ENCODE measurements at regions not wholly inside any gene's neighbourhood (a gene's known extent, or its start where the extent isn't known, plus 50 kb on each side); places are given as distances from the start of the nearest gene placed in this dataset.
"Not testable (repeated sequence)": the region's sequence is repeated elsewhere in the genome, so short reads cannot be mapped to it uniquely, and the experiment has no call there.

DNA sequence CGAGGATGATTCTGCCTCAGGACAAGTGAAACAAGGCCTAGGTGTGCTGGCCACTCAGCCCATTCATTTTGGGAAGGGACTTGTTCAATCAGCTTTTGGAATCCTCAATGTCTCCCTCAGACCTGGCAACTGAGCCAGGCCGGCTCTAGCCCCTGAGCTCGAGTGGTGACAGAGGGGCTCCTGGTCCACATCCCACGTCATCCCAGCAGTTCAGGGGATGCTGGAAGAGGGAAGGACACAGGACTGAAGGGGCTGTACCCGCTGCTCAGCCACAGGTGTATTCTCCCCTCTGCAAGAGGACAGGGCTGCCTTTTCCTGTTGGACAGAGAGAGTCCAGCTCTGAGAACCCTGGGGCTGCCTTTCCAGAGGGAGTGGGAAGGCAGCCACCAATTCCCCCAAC, 244.6 kb upstream of the SFSWAP start:
- DNase-seq (no peak), ATAC-seq (no peak)
- H3K27me3 Mint-ChIP-seq = peaks cover 7% of the 10 kb centered on the region
- H3K36me3 Mint-ChIP-seq (ENCODE audit: low read depth) = no peaks in the 10 kb centered on the region
- H3K27ac Mint-ChIP-seq = no peak overlapping the region
- H3K4me3 Mint-ChIP-seq = no peak overlapping the region
- H3K9me3 Mint-ChIP-seq = no peaks in the 10 kb centered on the region
- H3K4me1 Mint-ChIP-seq = no peaks in the 10 kb centered on the region

DNA sequence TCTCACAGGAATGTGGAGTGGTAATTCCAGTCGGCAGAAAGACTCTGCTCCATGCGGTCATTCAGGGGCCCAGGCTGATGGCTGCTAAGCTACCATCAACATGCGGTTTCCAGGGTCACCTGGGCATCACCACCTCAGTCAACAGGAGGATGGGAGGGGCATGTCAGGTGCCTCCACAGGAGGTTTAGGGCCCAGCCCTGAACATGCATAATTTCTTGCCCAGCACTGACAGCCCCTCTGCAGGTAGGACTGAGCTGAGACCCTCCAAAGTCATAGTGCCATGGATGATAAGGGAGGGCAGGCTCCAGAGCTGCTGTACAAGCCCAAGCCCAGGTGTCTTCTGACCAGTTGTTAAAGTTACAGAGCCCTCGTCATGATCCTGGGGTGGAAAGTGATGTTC, 244.0 kb upstream of the SFSWAP start:
- Mint-ChIP-seq H3K27me3 (peaks cover 7% of the 10 kb centered on the region), H3K27ac (no peak overlapping the region), H3K4me1 (no peaks in the 10 kb centered on the region), H3K36me3 (ENCODE audit: low read depth) (no peaks in the 10 kb centered on the region), H3K9me3 (no peaks in the 10 kb centered on the region), H3K4me3 (no peak overlapping the region)
- ATAC-seq = no peak
- DNase-seq = no peak

GRCh38 chr12:131468206-131468605, 242.7 kb upstream of the SFSWAP start:
- H3K9me3 Mint-ChIP-seq = no peaks in the 10 kb centered on the region
- no peaks in the 10 kb centered on the region for H3K36me3 Mint-ChIP-seq (ENCODE audit: low read depth)
- peaks cover 5% of the 10 kb centered on the region for H3K27me3 Mint-ChIP-seq
- H3K4me1 Mint-ChIP-seq = no peaks in the 10 kb centered on the region
- no peak overlapping the region for H3K27ac Mint-ChIP-seq
- DNase-seq = no peak
- H3K4me3 Mint-ChIP-seq = no peak overlapping the region
- ATAC-seq = no peak

GRCh38 chr12:131469945-131470344, 240.9 kb upstream of the SFSWAP start:
- not testable (repeated sequence) for H3K36me3 Mint-ChIP-seq (ENCODE audit: low read depth); ATAC-seq; H3K27me3 Mint-ChIP-seq; H3K27ac Mint-ChIP-seq; H3K4me3 Mint-ChIP-seq; H3K4me1 Mint-ChIP-seq; DNase-seq; H3K9me3 Mint-ChIP-seq

- Mint-ChIP-seq H3K27ac (no peak overlapping the region), H3K36me3 (ENCODE audit: low read depth) (no peaks in the 10 kb centered on the region), H3K4me3 (no peak overlapping the region), H3K4me1 (no peaks in the 10 kb centered on the region), H3K27me3 (peaks cover 5% of the 10 kb centered on the region), H3K9me3 (no peaks in the 10 kb centered on the region)
- ATAC-seq (no peak), DNase-seq (no peak)
Observed at GRCh38 chr12:131471271-131471905, 239.5 kb upstream of the SFSWAP start.

DNA sequence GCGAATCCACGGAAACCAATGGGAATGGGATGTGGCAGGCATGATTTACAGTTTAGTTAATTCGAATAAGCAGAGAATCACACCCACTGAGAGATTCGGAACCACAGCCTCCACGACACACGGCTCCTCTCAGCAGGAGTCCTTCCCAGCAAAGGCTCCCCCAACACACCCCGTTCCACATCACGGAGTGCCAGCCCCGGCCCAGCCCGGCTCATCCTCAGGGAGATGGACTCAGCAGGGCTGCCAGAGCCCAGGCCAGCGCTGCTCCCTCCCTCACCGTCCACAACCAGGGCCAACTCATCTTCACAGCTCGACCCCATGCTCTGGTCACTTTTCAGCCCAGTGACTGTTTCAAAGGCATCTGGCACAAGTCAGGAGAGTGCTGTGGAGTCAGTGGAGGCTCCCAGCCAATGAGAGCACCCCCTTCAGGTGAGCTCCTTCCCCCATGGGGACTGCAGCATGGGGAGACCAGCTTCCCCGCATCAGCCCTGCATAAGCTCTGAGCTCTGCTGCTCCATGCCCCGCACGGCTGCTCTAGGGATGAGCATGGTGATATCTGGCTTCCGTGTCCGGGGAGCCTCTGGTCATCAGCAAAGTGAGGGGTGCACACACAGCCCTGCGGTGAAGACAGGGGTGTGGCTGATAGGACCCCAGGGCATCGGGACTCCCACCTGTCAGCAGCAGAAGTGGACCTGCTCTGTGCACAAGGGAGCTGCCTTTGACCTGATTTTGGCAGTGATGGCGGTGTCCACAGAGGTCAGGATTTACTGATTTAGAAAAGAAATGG, 238.8 kb upstream of the SFSWAP start:
- H3K27me3 Mint-ChIP-seq = peaks cover 3% of the 10 kb centered on the region
- no peak overlapping the region for H3K4me3 Mint-ChIP-seq
- no peak overlapping the region for H3K27ac Mint-ChIP-seq
- ATAC-seq = no peak
- H3K36me3 Mint-ChIP-seq (ENCODE audit: low read depth) = no peaks in the 10 kb centered on the region
- no peak for DNase-seq
- H3K9me3 Mint-ChIP-seq = no peaks in the 10 kb centered on the region
- H3K4me1 Mint-ChIP-seq = no peaks in the 10 kb centered on the region

DNA sequence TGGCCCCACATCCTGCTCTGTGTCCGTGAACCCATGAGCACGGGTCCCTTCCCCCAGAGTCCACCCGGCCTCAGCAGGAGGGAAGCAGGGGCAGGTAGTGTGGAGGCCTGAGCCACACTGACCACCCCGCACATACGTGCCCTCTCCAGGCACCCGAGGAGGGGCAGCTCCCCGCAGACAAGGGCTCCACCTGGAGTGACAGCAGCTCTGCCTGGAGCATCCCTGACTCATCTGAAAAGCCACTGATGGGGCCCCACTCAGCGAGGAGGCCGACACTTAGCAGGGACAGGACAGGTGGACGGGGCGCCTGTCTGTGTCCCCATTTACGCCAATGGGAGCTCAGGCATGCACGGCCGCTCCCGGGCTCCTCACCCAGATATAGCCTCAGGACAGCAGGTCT, 237.6 kb upstream of the SFSWAP start:
- Mint-ChIP-seq H3K36me3 (ENCODE audit: low read depth) (no peaks in the 10 kb centered on the region), H3K4me3 (no peak overlapping the region), H3K4me1 (no peaks in the 10 kb centered on the region), H3K9me3 (no peaks in the 10 kb centered on the region), H3K27ac (no peak overlapping the region), H3K27me3 (peaks cover 3% of the 10 kb centered on the region)
- ATAC-seq = no peak
- DNase-seq = no peak

- ATAC-seq = no peak
- no peaks in the 10 kb centered on the region for H3K9me3 Mint-ChIP-seq
- H3K27me3 Mint-ChIP-seq = peaks cover 3% of the 10 kb centered on the region
- no peak overlapping the region for H3K4me3 Mint-ChIP-seq
- DNase-seq = no peak
- no peaks in the 10 kb centered on the region for H3K4me1 Mint-ChIP-seq
- H3K36me3 Mint-ChIP-seq (ENCODE audit: low read depth) = no peaks in the 10 kb centered on the region
- no peak overlapping the region for H3K27ac Mint-ChIP-seq
Observed at GRCh38 chr12:131473741-131474709, 236.9 kb upstream of the SFSWAP start.

DNA sequence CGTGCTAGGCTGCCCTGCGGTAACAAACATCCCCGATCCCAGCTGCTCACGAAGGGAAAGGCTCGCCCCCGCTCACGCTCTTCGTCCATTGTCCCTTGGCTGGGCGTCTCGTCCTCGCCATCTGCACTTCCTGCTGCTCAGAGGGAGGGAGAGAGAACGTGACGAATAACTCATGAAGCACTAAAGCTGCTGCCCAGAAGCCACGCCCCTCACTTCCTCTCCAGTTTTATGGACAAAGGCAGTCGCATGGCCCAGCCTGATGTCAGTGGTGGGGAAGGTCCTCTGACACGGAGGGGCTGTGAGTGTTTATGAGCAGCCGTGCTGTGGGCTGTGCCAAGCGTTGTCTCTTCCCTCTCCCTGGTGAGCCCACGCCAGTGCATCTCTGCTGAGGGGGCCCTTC, 235.9 kb upstream of the SFSWAP start:
- not testable (repeated sequence) for DNase-seq; H3K27ac Mint-ChIP-seq; H3K4me3 Mint-ChIP-seq; ATAC-seq; H3K36me3 Mint-ChIP-seq (ENCODE audit: low read depth); H3K27me3 Mint-ChIP-seq; H3K9me3 Mint-ChIP-seq; H3K4me1 Mint-ChIP-seq

- Mint-ChIP-seq H3K27me3 (no peaks in the 10 kb centered on the region), H3K9me3 (no peaks in the 10 kb centered on the region), H3K36me3 (ENCODE audit: low read depth) (no peaks in the 10 kb centered on the region), H3K4me3 (no peak overlapping the region), H3K27ac (no peak overlapping the region), H3K4me1 (no peaks in the 10 kb centered on the region)
- DNase-seq (no peak), ATAC-seq (no peak)
Observed at GRCh38 chr12:131477613-131478012, 233.3 kb upstream of the SFSWAP start.

GRCh38 chr12:131478468-131478867, 232.4 kb upstream of the SFSWAP start:
- Mint-ChIP-seq H3K4me1 (no peaks in the 10 kb centered on the region), H3K4me3 (no peak overlapping the region), H3K36me3 (ENCODE audit: low read depth) (no peaks in the 10 kb centered on the region), H3K9me3 (no peaks in the 10 kb centered on the region), H3K27ac (no peak overlapping the region), H3K27me3 (no peaks in the 10 kb centered on the region)
- ATAC-seq = no peak
- DNase-seq = no peak

GRCh38 chr12:131482199-131482598, 228.7 kb upstream of the SFSWAP start:
- no peaks in the 10 kb centered on the region for H3K9me3 Mint-ChIP-seq
- no peak for ATAC-seq
- no peak overlapping the region for H3K4me3 Mint-ChIP-seq
- H3K27me3 Mint-ChIP-seq = no peaks in the 10 kb centered on the region
- H3K27ac Mint-ChIP-seq = no peak overlapping the region
- H3K4me1 Mint-ChIP-seq = no peaks in the 10 kb centered on the region
- H3K36me3 Mint-ChIP-seq (ENCODE audit: low read depth) = no peaks in the 10 kb centered on the region
- no peak for DNase-seq

DNA sequence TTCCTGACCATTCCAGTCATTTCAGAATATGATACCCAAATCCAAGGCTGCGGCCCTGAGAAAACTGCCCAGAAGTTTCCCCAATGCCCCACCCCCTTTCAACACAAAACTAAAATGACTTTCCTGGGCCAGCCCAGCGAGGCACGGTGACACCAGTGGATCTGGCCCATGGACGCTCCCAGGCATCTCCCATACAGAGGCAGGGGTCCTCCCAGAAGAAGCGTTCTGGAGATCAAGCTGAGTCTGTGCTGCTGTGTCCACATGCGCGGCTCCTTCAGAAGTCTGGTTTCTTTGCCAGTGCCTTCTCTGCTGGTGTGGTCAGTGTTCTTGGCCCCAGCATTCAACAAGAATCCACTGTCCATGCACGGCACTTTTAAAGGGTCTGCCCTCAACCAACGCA, 228.2 kb upstream of the SFSWAP start:
- Mint-ChIP-seq H3K9me3 (no peaks in the 10 kb centered on the region), H3K4me3 (no peak overlapping the region), H3K36me3 (ENCODE audit: low read depth) (no peaks in the 10 kb centered on the region), H3K27ac (no peak overlapping the region), H3K4me1 (peaks cover 3% of the 10 kb centered on the region), H3K27me3 (no peaks in the 10 kb centered on the region)
- ATAC-seq (no peak), DNase-seq (no peak)

DNA sequence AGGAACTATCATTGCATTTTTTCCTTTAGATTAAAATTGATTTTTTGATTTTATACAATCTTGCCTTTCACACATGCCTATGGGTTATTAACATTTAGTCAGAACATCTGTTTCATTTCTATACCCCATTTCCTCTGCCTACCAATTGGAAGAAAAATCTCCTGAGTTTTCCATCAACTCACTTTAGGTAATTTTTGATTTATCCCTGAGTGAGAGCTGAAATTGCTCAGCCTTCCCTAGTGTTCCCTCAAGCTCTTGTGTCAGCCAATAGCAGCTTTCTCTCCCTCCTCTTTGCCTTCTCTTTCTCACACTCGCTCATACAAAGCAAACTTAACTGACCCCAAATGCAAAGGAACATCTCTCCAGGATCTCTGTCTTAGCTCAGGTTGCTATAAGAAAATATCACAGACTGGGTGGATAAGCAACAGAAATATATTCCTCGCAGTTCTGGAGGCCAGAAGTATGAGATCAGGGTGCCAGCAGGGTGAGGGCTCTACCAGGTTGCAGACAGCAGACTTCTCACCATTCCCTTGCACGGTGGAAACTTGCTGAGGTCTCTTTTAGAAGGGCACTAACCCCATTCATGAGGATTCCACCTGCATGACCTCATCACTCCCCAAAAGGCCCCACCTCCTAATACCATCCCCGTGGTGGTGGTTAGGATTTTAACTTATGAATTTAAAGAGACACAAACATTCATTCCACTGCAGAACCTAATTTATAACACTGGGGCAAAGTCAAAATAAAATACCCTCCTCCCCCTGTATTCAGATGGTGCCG, 224.2 kb upstream of the SFSWAP start:
- no peaks in the 10 kb centered on the region for H3K9me3 Mint-ChIP-seq
- no peak overlapping the region for H3K27ac Mint-ChIP-seq
- DNase-seq (no peak), ATAC-seq (no peak)
- peaks cover 3% of the 10 kb centered on the region for H3K4me1 Mint-ChIP-seq
- H3K27me3 Mint-ChIP-seq = no peaks in the 10 kb centered on the region
- H3K4me3 Mint-ChIP-seq = no peak overlapping the region
- no peaks in the 10 kb centered on the region for H3K36me3 Mint-ChIP-seq (ENCODE audit: low read depth)

Data from activated naive CD8-positive, alpha-beta T cell treated with anti-CD3 and anti-CD28 coated beads, Interleukin-2, amount 50 U/mL, for 24 hours (primary cell).